GM19395 (cell line): ENCODE measurements at regions not wholly inside any gene's neighbourhood (a gene's known extent, or its start where the extent isn't known, plus 50 kb on each side); places are given as distances from the start of the nearest gene placed in this dataset.

Experiments
- ATAC-seq: cut with Tn5 transposase; IDR thresholded peaks from one replicate; pipeline ENCODE4 v1.9.1; 2021; ENCODE audit warnings: mild to moderate bottlenecking, moderate library complexity; ENCODE audit not compliant: unreplicated experiment

GRCh38 chr21:28541371-28542112, 451.1 kb downstream of the LTN1 start:
- ATAC-seq, result no peak

GRCh38 chr21:28540514-28540913, 452.2 kb downstream of the LTN1 start:
- no peak for ATAC-seq

GRCh38 chr21:28539623-28539988, 453.1 kb downstream of the LTN1 start:
- no peak for ATAC-seq

DNA sequence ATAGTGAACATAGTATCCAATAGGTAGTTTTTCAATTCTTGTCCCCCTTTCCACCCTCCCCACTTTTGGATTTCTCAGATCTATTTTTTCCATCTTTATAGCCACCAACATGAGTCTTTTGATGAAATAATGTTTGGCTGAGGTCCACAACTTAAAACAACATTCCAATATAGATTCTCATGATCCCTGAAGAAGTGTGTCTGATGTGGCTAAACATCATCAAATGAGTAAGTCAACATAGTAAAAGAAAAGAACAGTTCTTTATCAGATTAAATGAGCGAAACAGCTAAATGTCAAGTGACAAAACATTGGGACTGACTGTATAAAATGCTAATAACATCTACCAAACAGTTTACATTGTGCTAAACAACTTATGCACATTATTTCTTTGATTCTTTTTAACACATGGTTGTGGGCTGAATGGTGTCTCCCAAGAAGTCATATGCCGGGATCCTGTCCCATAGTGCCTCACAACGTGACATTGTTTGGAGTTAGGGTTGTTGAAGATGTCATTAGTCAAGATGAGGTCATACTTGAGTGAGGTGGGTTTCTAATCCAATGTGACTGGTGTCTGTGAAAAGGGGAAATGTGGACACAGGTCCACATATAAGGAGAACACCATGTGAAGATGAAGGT, 453.6 kb downstream of the LTN1 start:
- no peak for ATAC-seq

DNA sequence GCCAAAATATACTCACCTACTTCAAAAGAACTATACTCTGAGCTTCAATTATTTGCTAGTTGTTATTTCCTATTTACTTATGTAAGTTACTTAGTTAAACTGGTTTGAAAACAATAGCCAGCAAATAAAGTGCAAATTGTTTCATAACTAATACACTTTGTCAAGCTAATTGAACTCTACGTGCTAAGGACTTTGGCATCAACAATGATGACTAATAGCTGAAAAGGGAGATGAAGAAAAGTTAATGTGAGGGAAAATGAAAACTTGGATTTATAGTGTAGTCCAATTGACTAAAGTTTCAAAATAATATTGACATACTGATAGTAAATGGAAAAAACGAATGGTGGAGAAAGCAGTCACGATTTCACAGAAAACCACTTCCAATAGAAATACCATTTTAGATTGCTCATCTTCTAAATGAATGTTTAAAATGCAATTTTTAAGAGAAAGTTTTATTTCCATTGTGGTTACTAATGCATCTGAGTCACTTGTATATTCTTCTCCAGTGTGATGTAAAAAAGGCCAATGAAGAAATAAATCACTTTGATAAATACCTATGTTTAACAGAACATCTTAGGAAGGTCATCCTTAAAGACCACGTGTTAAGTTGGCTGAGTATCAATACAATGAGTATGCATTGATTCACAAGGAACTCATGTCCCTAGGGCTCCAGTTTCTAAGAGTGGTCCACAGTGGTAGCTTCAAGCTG, 455.2 kb downstream of the LTN1 start:
- no peak for ATAC-seq

GRCh38 chr21:28532446-28532845, 460.2 kb downstream of the LTN1 start:
- ATAC-seq, result no peak

DNA sequence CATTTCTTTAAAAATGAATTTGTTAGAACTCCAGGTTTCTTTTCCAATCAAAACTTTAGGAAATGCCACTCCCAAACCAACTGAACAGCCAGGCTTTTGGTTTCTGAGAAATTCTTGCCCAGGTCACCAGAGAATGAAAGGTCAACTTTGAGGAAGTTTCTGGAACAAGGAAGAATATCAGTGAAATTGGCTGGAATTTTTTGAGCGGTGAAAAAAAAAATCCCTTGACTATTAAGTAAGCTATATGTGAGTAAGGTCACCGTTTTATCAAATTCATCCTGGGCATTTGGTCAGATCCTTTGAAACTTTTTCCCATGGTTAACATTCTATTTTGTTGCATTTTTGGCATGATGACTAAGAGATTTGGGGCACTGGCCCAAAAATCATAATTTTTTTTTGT, 469.3 kb downstream of the LTN1 start:
- no peak for ATAC-seq

DNA sequence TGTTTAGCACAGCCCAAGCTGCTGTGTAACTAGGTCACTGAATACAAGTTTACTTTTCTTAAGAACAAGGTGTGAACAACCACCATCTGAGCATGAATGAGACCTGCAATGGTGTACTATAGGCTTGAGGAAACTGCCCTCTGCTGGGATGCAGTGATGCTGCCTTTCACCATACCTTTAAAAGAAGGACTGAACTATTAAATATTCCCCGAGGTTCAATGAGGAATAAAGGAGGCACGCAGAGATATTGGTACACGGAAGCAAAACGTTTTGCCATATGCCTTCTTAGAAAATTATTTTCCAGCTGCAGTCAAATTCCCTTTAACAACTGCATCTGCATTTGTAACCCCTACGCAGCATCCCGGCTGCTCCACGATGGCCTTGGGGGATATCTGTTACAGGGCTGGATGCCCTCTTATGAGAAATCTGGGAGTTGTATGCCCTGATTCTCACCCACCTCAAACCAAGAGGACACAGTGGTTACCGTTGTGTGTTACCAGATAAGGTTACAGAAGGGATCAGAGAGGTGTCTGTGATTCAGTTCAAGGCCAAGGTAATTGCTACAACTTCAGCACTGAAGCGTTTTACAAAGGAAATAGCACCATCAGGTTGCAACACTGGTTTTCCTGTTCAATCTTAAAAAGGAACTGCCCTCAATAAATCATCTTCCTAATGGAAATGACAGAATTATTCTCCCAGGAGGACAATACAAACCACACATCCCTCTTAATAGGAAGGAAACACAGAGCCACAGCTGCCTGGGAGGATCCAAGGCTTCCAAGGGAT, 470.5 kb downstream of the LTN1 start:
- no peak for ATAC-seq

GRCh38 chr21:28518630-28519029, 474.0 kb downstream of the LTN1 start:
- no peak for ATAC-seq

- ATAC-seq, result peak; percentile 97
Observed at GRCh38 chr21:28516991-28517592, 475.6 kb downstream of the LTN1 start.

DNA sequence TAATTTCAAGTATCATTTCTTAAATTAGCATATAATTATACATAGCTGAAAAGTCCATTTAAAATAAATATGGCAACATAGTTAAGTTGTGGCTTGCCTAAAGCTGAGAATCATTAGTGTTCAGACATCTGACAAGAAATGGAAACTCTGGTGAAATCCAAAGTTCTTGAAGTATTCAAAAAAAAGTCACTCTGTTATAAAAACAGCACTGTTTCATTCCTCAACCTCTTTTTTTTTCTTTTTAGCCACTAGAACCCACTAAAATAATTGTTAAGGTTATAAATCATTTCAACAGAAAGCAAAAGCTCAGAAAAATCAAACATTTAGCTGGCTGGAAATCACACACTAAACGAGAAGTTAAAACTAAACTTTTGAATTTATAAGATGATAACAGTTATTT, 476.7 kb downstream of the LTN1 start:
- no peak for ATAC-seq

DNA sequence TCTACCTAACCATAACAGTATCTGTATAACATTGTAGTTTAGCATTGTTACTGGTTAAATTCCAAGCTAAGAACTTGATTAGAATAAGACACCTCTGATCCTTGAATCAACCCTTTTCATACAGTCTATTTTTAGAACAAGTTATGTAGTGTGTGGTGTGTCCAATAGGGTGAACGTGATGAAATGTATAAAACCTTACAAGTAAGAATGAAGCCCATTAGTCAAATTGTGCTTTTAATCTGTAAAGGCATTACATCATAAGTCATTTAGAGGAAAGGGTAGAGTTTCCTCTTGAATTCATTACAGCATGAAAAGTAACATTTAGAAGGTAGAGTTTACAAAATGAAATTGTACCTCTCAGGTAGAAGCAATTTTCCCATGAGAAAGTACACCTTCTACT, 479.2 kb downstream of the LTN1 start:
- no peak for ATAC-seq

- ATAC-seq, result no peak
Observed at GRCh38 chr21:28509031-28509430, 483.6 kb downstream of the LTN1 start.

DNA sequence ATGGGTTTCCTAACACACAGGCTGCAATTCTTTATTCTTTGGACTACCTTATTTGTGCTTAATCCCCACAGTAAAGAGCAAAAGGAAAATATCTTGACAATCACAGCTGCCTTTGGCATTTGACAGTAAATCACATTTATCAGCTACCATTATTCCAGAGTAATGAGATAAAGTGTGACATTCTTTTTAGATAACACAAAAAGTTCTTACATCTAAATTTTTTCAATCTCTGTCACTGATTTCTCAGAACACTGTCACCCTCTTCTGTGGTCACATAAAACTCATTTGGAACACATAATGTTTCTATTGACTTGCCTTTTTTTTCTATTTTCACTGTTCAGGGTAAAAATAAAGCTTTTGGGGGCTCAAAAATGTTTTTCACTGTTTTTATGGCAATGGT, 484.6 kb downstream of the LTN1 start:
- ATAC-seq, result no peak

- no peak for ATAC-seq
Observed at GRCh38 chr21:28496517-28496916, 496.2 kb downstream of the LTN1 start.

GRCh38 chr21:28492127-28492526, 500.6 kb downstream of the LTN1 start:
- no peak for ATAC-seq

- no peak for ATAC-seq
Observed at GRCh38 chr21:28489821-28490350, 502.8 kb downstream of the LTN1 start.

DNA sequence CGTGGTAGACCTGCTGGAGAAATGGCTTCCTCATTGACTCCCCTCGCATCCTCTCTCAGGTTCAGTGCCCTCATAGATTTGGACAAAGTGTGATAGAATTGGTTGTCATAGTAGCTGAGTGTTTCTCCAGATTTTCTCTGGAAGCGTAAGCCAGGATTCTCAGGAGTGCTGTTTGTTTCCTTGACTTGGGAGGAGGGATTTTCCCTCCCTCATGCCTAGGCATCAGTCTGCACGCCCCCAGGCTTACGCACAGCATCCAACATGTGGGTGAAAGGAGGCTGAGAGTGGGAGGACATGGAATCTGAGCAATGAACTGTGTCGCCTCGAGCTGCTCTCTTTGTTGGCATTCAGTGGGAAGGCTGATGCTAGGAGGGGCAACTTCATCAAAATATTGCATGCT, 503.5 kb downstream of the LTN1 start:
- no peak for ATAC-seq

DNA sequence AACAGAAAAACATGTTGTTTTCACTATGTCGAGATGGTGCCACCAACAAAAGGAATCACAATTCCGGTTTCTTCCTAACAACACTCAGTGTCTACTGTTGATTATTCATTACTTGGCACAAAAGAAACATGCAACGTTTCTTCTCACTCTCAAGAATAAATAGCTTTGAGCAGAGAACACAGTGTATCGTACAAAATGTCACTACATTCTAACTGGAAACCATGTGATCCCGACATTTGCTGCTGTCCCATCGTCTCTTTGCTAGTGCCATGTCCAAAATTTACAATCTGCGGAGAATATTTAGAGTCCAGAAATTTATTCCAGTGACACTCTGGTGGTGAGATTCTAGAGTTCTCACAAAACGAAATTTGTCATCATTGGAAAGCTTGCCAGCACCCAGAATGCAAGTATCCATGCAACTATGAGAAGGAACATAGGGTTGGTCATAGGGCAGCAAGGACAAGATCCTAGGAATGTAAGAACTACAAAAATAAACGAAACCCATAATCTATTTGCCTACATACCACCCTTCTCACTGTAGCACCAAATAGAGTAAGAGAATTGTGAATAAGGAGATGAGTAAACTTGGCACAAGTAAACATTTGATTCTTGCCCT, 505.1 kb downstream of the LTN1 start:
- ATAC-seq, result no peak

DNA sequence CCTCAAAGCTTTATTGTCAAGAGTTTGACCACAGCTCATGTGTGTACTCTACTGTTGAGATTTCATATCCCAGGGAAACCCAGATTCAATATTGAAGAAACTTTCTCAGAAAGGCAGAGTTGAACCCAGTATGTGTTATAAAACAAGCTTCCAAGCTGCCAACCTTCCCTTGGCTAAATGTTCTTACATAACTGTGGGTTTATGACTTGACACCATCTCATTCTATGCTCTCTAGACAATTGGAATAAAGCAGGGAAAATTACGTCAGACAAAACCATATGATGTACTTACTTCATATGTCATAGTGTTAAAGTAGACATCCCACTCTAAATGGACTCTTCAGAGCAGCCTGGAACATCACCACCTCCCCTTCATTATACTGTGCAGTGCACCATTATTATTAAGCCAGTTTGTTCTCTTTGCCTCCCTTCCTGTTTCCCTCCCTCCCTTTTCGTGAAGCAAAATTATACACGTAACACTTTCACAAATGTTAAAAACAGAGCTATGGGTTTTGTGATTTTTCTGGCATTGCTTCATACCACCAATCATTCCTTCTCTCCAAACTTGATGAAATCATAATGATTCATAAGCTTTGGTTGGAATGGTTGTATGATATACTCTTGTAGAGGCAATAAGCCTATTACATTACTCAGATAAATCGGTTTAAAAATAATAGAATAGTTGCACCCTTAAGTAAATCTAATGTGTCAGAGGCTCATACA, 507.2 kb downstream of the LTN1 start:
- ATAC-seq, result no peak
